ENCODE measurements at regions not wholly inside any gene's neighbourhood (a gene's known extent, or its start where the extent isn't known, plus 50 kb on each side); places are given as distances from the start of the nearest gene placed in this dataset.

- no peaks in the 10 kb centered on the region for H3K36me3 Mint-ChIP-seq (ENCODE audit: low read depth)
- CTCF ChIA-PET = no interaction called here
Measured at GRCh38 chr13:31072041-31072440, 89.7 kb downstream of the HSPH1 start.

GRCh38 chr13:31069808-31070534, 91.7 kb downstream of the HSPH1 start:
- Histone ChIP-seq H3K4me1 (ENCODE audit: insufficient read depth, low read length) (peaks cover 11% of the 10 kb centered on the region), H3K27me3 (ENCODE audit: control insufficient read depth in 1 of 2, insufficient read depth in 2 of 2, low read length in 2 of 2) (no peaks in the 10 kb centered on the region), H3K27ac (ENCODE audit: low read depth in 1 of 2, low read length in 2 of 2) (no peak overlapping the region), H3K36me3 (ENCODE audit: insufficient read depth, low read length) (no peaks in the 10 kb centered on the region), H3K4me3 (ENCODE audit: low read length) (no peak overlapping the region), H3K9me3 (ENCODE audit: control insufficient read depth in 1 of 2, insufficient read depth in 1 of 2, low read length in 2 of 2) (no peaks in the 10 kb centered on the region)
- Mint-ChIP-seq H3K4me3 (no peak overlapping the region), H3K9me3 (no peaks in the 10 kb centered on the region), H3K36me3 (ENCODE audit: low read depth) (no peaks in the 10 kb centered on the region), H3K4me1 (ENCODE audit: low read depth) (no peaks in the 10 kb centered on the region), H3K27ac (no peak overlapping the region), H3K27me3 (peaks cover 2% of the 10 kb centered on the region)
- POLR2A ChIA-PET = no interaction called here
- DNase-seq = no peak
- CTCF ChIA-PET = no interaction called here
- no peak for ATAC-seq (ENCODE audit: poor library complexity)
- no peak for TF ChIP-seq CTCF (IDR thresholded peaks at IDR 0.05)
- intact Hi-C loops (cut with DNase I, micrococcal nuclease) = no loop called here

More at GRCh38 chr13:31072041-31072440, 89.7 kb downstream of the HSPH1 start:
- TF ChIP-seq CTCF (IDR thresholded peaks at IDR 0.05) = no peak
- intact Hi-C loops (cut with DNase I, micrococcal nuclease) = no loop called here
- Histone ChIP-seq H3K27me3 (ENCODE audit: control insufficient read depth in 1 of 2, insufficient read depth in 2 of 2, low read length in 2 of 2) (no peaks in the 10 kb centered on the region), H3K4me3 (ENCODE audit: low read length) (no peak overlapping the region), H3K36me3 (ENCODE audit: insufficient read depth, low read length) (no peaks in the 10 kb centered on the region), H3K27ac (ENCODE audit: low read depth in 1 of 2, low read length in 2 of 2) (no peak overlapping the region), H3K9me3 (ENCODE audit: control insufficient read depth in 1 of 2, insufficient read depth in 1 of 2, low read length in 2 of 2) (no peaks in the 10 kb centered on the region), H3K4me1 (ENCODE audit: insufficient read depth, low read length) (peaks cover 11% of the 10 kb centered on the region)
- POLR2A ChIA-PET = no interaction called here
- Mint-ChIP-seq H3K27me3 (peaks cover 15% of the 10 kb centered on the region), H3K4me3 (no peak overlapping the region), H3K27ac (no peak overlapping the region), H3K4me1 (ENCODE audit: low read depth) (no peaks in the 10 kb centered on the region), H3K9me3 (no peaks in the 10 kb centered on the region)
- ATAC-seq (ENCODE audit: poor library complexity) = no peak
- no peak for DNase-seq

- H3K27ac Mint-ChIP-seq = no peak overlapping the region
- Histone ChIP-seq H3K9me3 (ENCODE audit: control insufficient read depth in 1 of 2, insufficient read depth in 1 of 2, low read length in 2 of 2) (no peaks in the 10 kb centered on the region), H3K27me3 (ENCODE audit: control insufficient read depth in 1 of 2, insufficient read depth in 2 of 2, low read length in 2 of 2) (no peaks in the 10 kb centered on the region), H3K4me1 (ENCODE audit: insufficient read depth, low read length) (no peaks in the 10 kb centered on the region), H3K4me3 (ENCODE audit: low read length) (no peak overlapping the region), H3K27ac (ENCODE audit: low read depth in 1 of 2, low read length in 2 of 2) (no peak overlapping the region), H3K36me3 (ENCODE audit: insufficient read depth, low read length) (no peaks in the 10 kb centered on the region)
- no peak for DNase-seq
- no peaks in the 10 kb centered on the region for H3K4me1 Mint-ChIP-seq (ENCODE audit: low read depth)
- POLR2A ChIA-PET = no interaction called here
- ATAC-seq (ENCODE audit: poor library complexity) = no peak
- CTCF ChIA-PET = no interaction called here
- TF ChIP-seq CTCF (IDR thresholded peaks at IDR 0.05) = no peak
- H3K4me3 Mint-ChIP-seq = no peak overlapping the region
- H3K36me3 Mint-ChIP-seq (ENCODE audit: low read depth) = no peaks in the 10 kb centered on the region
- intact Hi-C loops (cut with DNase I, micrococcal nuclease) = no loop called here
- no peaks in the 10 kb centered on the region for H3K9me3 Mint-ChIP-seq
- no peaks in the 10 kb centered on the region for H3K27me3 Mint-ChIP-seq
Measured at GRCh38 chr13:31068119-31068423, 93.6 kb downstream of the HSPH1 start.

Data from CD4-positive, alpha-beta T cell (primary cell).